ENCODE measurements at regions not wholly inside any gene's neighbourhood (a gene's known extent, or its start where the extent isn't known, plus 50 kb on each side); places are given as distances from the start of the nearest gene placed in this dataset.

DNA sequence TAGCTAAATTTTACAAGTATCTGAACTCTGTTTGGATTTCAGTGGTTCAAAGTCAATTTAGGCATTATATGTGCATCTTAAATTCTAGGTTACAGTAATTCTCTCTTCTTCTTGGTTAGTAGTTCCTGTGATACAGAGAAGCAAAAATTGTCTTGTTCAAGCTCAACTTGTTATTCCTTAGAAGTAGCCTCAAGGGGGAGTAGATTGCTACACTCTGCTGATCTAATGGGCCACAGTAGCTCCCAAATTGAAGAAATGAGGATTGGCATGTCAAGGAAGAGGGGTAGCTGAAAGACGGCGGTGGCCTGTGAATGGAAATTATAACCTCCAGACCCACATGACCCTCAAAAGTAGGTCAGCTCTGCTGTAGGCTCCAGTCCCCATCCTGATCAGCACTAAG is 334.7 kb downstream of the HRH4 start:
- no peaks in the 10 kb centered on the region for H3K36me3 Mint-ChIP-seq
- intact Hi-C loops (cut with micrococcal nuclease) = no loop called here
- H3K27me3 Mint-ChIP-seq (ENCODE audit: low read depth in 2 of 2) = peaks cover 8 to 21% of the 10 kb centered on the region in 2 donors
- 96% methylated on average over 2 of the region's 2 CpGs for WGBS (ENCODE audit: insufficient coverage)
- TF ChIP-seq CTCF (IDR thresholded peaks at IDR 0.05) = no peak
- no peak overlapping the region for H3K27ac ChIP-seq (ENCODE audit: low read length)
- DNase-seq (no peak), ATAC-seq (no peak)
- H3K36me3 ChIP-seq (ENCODE audit: control insufficient read depth, insufficient read depth, low read length) = no peaks in the 10 kb centered on the region
- no peak overlapping the region for H3K27ac Mint-ChIP-seq
- H3K4me3 ChIP-seq (ENCODE audit: low read length) = no peak overlapping the region
- no peaks in the 10 kb centered on the region for H3K4me1 Mint-ChIP-seq
- H3K4me3 Mint-ChIP-seq = no peak overlapping the region
- H3K4me1 ChIP-seq (ENCODE audit: control insufficient read depth, insufficient read depth, low read length) = no peaks in the 10 kb centered on the region
- peaks cover 0 to 2% of the 10 kb centered on the region in 2 donors for H3K9me3 Mint-ChIP-seq
- H3K27me3 ChIP-seq (ENCODE audit: control insufficient read depth, insufficient read depth, low read length) = no peaks in the 10 kb centered on the region
- no peaks in the 10 kb centered on the region for H3K9me3 ChIP-seq (ENCODE audit: control insufficient read depth, insufficient read depth, low read length)

- Mint-ChIP-seq H3K27ac (no peak overlapping the region), H3K4me3 (no peak overlapping the region), H3K9me3 (peaks cover 0 to 2% of the 10 kb centered on the region in 2 donors), H3K36me3 (no peaks in the 10 kb centered on the region), H3K27me3 (ENCODE audit: low read depth in 2 of 2) (peaks cover 6 to 14% of the 10 kb centered on the region in 2 donors), H3K4me1 (no peaks in the 10 kb centered on the region)
- H3K9me3 ChIP-seq (ENCODE audit: control insufficient read depth, insufficient read depth, low read length) = no peaks in the 10 kb centered on the region
- no peak for DNase-seq
- no peaks in the 10 kb centered on the region for H3K4me1 ChIP-seq (ENCODE audit: control insufficient read depth, insufficient read depth, low read length)
- ATAC-seq = no peak
- no peak overlapping the region for H3K27ac ChIP-seq (ENCODE audit: low read length)
- H3K36me3 ChIP-seq (ENCODE audit: control insufficient read depth, insufficient read depth, low read length) = no peaks in the 10 kb centered on the region
- no peak for TF ChIP-seq CTCF (IDR thresholded peaks at IDR 0.05)
- 94% methylated on average over 1 of the region's 3 CpGs for WGBS (ENCODE audit: insufficient coverage)
- intact Hi-C loops (cut with micrococcal nuclease) = no loop called here
- no peak overlapping the region for H3K4me3 ChIP-seq (ENCODE audit: low read length)
- H3K27me3 ChIP-seq (ENCODE audit: control insufficient read depth, insufficient read depth, low read length) = no peaks in the 10 kb centered on the region
Measured at GRCh38 chr18:24797981-24798380, 337.5 kb downstream of the HRH4 start.

DNA sequence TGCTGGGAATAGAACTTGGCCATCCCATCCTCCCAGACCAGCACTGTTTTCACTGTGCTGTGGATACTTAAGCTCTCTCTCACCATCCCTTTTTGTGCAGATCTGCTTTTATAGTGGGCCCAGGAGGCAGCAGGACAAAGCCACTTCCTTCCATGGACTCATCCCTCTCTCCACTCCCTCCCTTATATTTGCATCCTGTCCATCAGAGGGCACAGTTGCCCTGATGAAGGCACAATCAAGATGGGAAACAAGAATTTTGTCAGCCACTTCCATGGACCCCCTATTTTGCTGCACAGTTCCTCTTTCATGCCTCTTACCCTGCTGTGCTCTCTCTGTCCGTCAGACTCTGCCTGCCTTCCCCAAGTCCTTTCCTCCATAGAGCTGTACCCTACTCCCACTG is 338.7 kb downstream of the HRH4 start:
- Histone ChIP-seq H3K9me3 (ENCODE audit: control insufficient read depth, insufficient read depth, low read length) (no peaks in the 10 kb centered on the region), H3K27ac (ENCODE audit: low read length) (no peak overlapping the region), H3K36me3 (ENCODE audit: control insufficient read depth, insufficient read depth, low read length) (no peaks in the 10 kb centered on the region), H3K4me3 (ENCODE audit: low read length) (no peak overlapping the region), H3K27me3 (ENCODE audit: control insufficient read depth, insufficient read depth, low read length) (no peaks in the 10 kb centered on the region), H3K4me1 (ENCODE audit: control insufficient read depth, insufficient read depth, low read length) (no peaks in the 10 kb centered on the region)
- H3K27ac Mint-ChIP-seq = no peak overlapping the region
- peaks cover 0 to 2% of the 10 kb centered on the region in 2 donors for H3K9me3 Mint-ChIP-seq
- intact Hi-C loops (cut with micrococcal nuclease) = no loop called here
- no peaks in the 10 kb centered on the region for H3K36me3 Mint-ChIP-seq
- no peak overlapping the region for H3K4me3 Mint-ChIP-seq
- TF ChIP-seq CTCF (IDR thresholded peaks at IDR 0.05) = no peak
- ATAC-seq = no peak
- WGBS (ENCODE audit: insufficient coverage) = 57% methylated on average over 1 of the region's 1 CpG
- peaks cover 6 to 14% of the 10 kb centered on the region in 2 donors for H3K27me3 Mint-ChIP-seq (ENCODE audit: low read depth in 2 of 2)
- DNase-seq = no peak
- H3K4me1 Mint-ChIP-seq = no peaks in the 10 kb centered on the region

GRCh38 chr18:24799720-24800119 is 339.3 kb downstream of the HRH4 start:
- no peaks in the 10 kb centered on the region for H3K36me3 Mint-ChIP-seq
- no peak for ATAC-seq
- peaks cover 0 to 2% of the 10 kb centered on the region in 2 donors for H3K9me3 Mint-ChIP-seq
- H3K9me3 ChIP-seq (ENCODE audit: control insufficient read depth, insufficient read depth, low read length) = no peaks in the 10 kb centered on the region
- H3K4me1 Mint-ChIP-seq = no peaks in the 10 kb centered on the region
- no peak for DNase-seq
- intact Hi-C loops (cut with micrococcal nuclease) = no loop called here
- H3K4me3 Mint-ChIP-seq = no peak overlapping the region
- H3K27me3 ChIP-seq (ENCODE audit: control insufficient read depth, insufficient read depth, low read length) = no peaks in the 10 kb centered on the region
- TF ChIP-seq CTCF (IDR thresholded peaks at IDR 0.05) = no peak
- H3K4me1 ChIP-seq (ENCODE audit: control insufficient read depth, insufficient read depth, low read length) = no peaks in the 10 kb centered on the region
- H3K27me3 Mint-ChIP-seq (ENCODE audit: low read depth in 2 of 2) = peaks cover 6 to 14% of the 10 kb centered on the region in 2 donors
- no peak overlapping the region for H3K27ac Mint-ChIP-seq
- no peaks in the 10 kb centered on the region for H3K36me3 ChIP-seq (ENCODE audit: control insufficient read depth, insufficient read depth, low read length)
- H3K27ac ChIP-seq (ENCODE audit: low read length) = no peak overlapping the region
- 43% methylated on average over 3 of the region's 4 CpGs for WGBS (ENCODE audit: insufficient coverage)
- H3K4me3 ChIP-seq (ENCODE audit: low read length) = no peak overlapping the region
